ENCODE measurements at regions not wholly inside any gene's neighbourhood (a gene's known extent, or its start where the extent isn't known, plus 50 kb on each side); places are given as distances from the start of the nearest gene placed in this dataset.

- H3K27ac ChIP-seq = no peak overlapping the region
- H3K4me1 ChIP-seq = no peaks in the 10 kb centered on the region
- H3K4me3 ChIP-seq = no peak overlapping the region
- no peak for TF ChIP-seq CTCF (IDR thresholded peaks at IDR 0.05)
- no peak for TF ChIP-seq POLR2A (IDR thresholded peaks at IDR 0.05)
- intact Hi-C loops (cut with DNase I; ENCODE audit: low total_unique reads) = no loop called here
- no peaks in the 10 kb centered on the region for H3K36me3 ChIP-seq
- no peak for DNase-seq
- no peaks in the 10 kb centered on the region for H3K9me3 ChIP-seq
- no peaks in the 10 kb centered on the region for H3K27me3 ChIP-seq
Measured at GRCh38 chr2:34980689-34981088, 1374.9 kb upstream of the CRIM1 start.

- no peaks in the 10 kb centered on the region for H3K36me3 ChIP-seq
- DNase-seq = no peak
- no peaks in the 10 kb centered on the region for H3K27me3 ChIP-seq
- intact Hi-C loops (cut with DNase I; ENCODE audit: low total_unique reads) = no loop called here
- no peak overlapping the region for H3K4me3 ChIP-seq
- H3K27ac ChIP-seq = no peak overlapping the region
- no peaks in the 10 kb centered on the region for H3K4me1 ChIP-seq
- TF ChIP-seq POLR2A (IDR thresholded peaks at IDR 0.05) = no peak
- TF ChIP-seq CTCF (IDR thresholded peaks at IDR 0.05) = no peak
- no peaks in the 10 kb centered on the region for H3K9me3 ChIP-seq
Measured at GRCh38 chr2:34979148-34979547, 1376.4 kb upstream of the CRIM1 start.

GRCh38 chr2:34961822-34962221 lies 1362.7 kb upstream of the FAM98A start:
- Histone ChIP-seq H3K4me1 (no peaks in the 10 kb centered on the region), H3K27ac (no peak overlapping the region), H3K9me3 (no peaks in the 10 kb centered on the region), H3K27me3 (no peaks in the 10 kb centered on the region), H3K4me3 (no peak overlapping the region), H3K36me3 (no peaks in the 10 kb centered on the region)
- TF ChIP-seq CTCF (IDR thresholded peaks at IDR 0.05) (no peak), POLR2A (IDR thresholded peaks at IDR 0.05) (no peak)
- no peak for DNase-seq
- intact Hi-C loops (cut with DNase I; ENCODE audit: low total_unique reads) = no loop called here

- no peaks in the 10 kb centered on the region for H3K27me3 ChIP-seq
- TF ChIP-seq POLR2A (IDR thresholded peaks at IDR 0.05) (no peak), CTCF (IDR thresholded peaks at IDR 0.05) (no peak)
- H3K36me3 ChIP-seq = no peaks in the 10 kb centered on the region
- no peak overlapping the region for H3K4me3 ChIP-seq
- no peak for DNase-seq
- no peaks in the 10 kb centered on the region for H3K9me3 ChIP-seq
- intact Hi-C loops (cut with DNase I; ENCODE audit: low total_unique reads) = no loop called here
- no peak overlapping the region for H3K27ac ChIP-seq
- no peaks in the 10 kb centered on the region for H3K4me1 ChIP-seq
Measured at GRCh38 chr2:34954758-34955157, 1355.7 kb upstream of the FAM98A start.

- Histone ChIP-seq H3K27ac (no peak overlapping the region), H3K9me3 (no peaks in the 10 kb centered on the region), H3K27me3 (no peaks in the 10 kb centered on the region), H3K36me3 (no peaks in the 10 kb centered on the region), H3K4me1 (no peaks in the 10 kb centered on the region), H3K4me3 (no peak overlapping the region)
- TF ChIP-seq POLR2A (IDR thresholded peaks at IDR 0.05) = no peak
- no peak for TF ChIP-seq CTCF (IDR thresholded peaks at IDR 0.05)
- intact Hi-C loops (cut with DNase I; ENCODE audit: low total_unique reads) = no loop called here
- DNase-seq = no peak
Measured at GRCh38 chr2:34950797-34951196, 1351.7 kb upstream of the FAM98A start.

Measured in uterus (tissue), 3 donors.